Panc1 (cell line): ENCODE measurements at regions not wholly inside any gene's neighbourhood (a gene's known extent, or its start where the extent isn't known, plus 50 kb on each side); places are given as distances from the start of the nearest gene placed in this dataset.
"Not testable (repeated sequence)": the region's sequence is repeated elsewhere in the genome, so short reads cannot be mapped to it uniquely, and the experiment has no call there.

ENCODE experiments used
- ATAC-seq: fragments of 200-7000 bp; cut with Tn5 transposase; 2 replicates; pipeline ENCODE4 v1.9.1; 2020; ENCODE audit warnings: mild to moderate bottlenecking, moderate library complexity
- BruUV-seq: library from RNA; stranded (reverse); fragments of 400-500 nt; replicated peaks from 2 replicates; lab custom pipeline; 2021; lab: Mats Ljungman, UMichigan
- CTCF ChIA-PET: fragments of 300-600 bp; sonication (Branson Sonifier 250); formaldehyde crosslinking; loops from one replicate; lab custom pipeline; 2022; ENCODE audit warnings: antibody characterized with exemption; lab: Charles Lee
- POLR2A ChIA-PET: fragments of 300-600 bp; sonication (Branson Sonifier 250); formaldehyde crosslinking; loops from one replicate; lab custom pipeline; 2022; ENCODE audit warnings: antibody characterized with exemption; lab: Charles Lee
- DNase-seq: peaks from one replicate; pipeline ENCODE4 v3.0.0-alpha.2; 2010; ENCODE audit warnings: low read depth, low spot score
- H3K27ac ChIP-seq: 2 replicates; pipeline ENCODE4 v1.5.1; 2011; ENCODE audit warnings: mild to moderate bottlenecking, low read length, inconsistent platforms
- H3K27me3 ChIP-seq: fragments of 200-500 bp; sonication (Bioruptor generic); 2 replicates; pipeline ENCODE4 v1.6.0; 2014; ENCODE audit warnings: low read length, inconsistent platforms; ENCODE audit not compliant: control insufficient read depth, insufficient read depth
- H3K36me3 ChIP-seq: fragments of 200-500 bp; sonication (Bioruptor generic); 2 replicates; pipeline ENCODE4 v1.5.1; 2014; ENCODE audit warnings: inconsistent platforms, mild to moderate bottlenecking, low read length, moderate library complexity; ENCODE audit not compliant: control insufficient read depth, insufficient read depth
- H3K4me1 ChIP-seq: 2 replicates; pipeline ENCODE4 v1.5.1; 2011; ENCODE audit warnings: inconsistent platforms, mild to moderate bottlenecking, low read length, moderate library complexity; ENCODE audit not compliant: control insufficient read depth, insufficient read depth
- H3K4me3 ChIP-seq, 2 experiments: 2 replicates each; pipeline ENCODE4 v1.5.1; 2011 to 2012; ENCODE audit warnings: low read depth in 2 of 2, low read length in 2 of 2, mild to moderate bottlenecking in 2 of 2, inconsistent platforms in 1 of 2, moderate library complexity in 1 of 2
- H3K9me3 ChIP-seq: fragments of 200-500 bp; sonication (Bioruptor generic); 2 replicates; pipeline ENCODE4 v1.5.1; 2014; ENCODE audit warnings: low read depth, mild to moderate bottlenecking, inconsistent platforms, low read length, moderate library complexity; ENCODE audit not compliant: control insufficient read depth, insufficient read depth
- CTCF ChIP-seq: fragments of 450-650 bp; IDR thresholded peaks from 2 replicates; pipeline ENCODE4 v1.5.1; 2017; ENCODE audit warnings: mild to moderate bottlenecking
- POLR2AphosphoS5 ChIP-seq: IDR thresholded peaks from 2 replicates; pipeline ENCODE4 v1.6.1; 2012; ENCODE audit warnings: mild to moderate bottlenecking, low read depth, low read length, moderate library complexity
- REST ChIP-seq, 2 experiments: IDR thresholded peaks; 2 replicates each; pipeline ENCODE4 v1.6.1; 2011 to 2012; ENCODE audit warnings: low read depth in 2 of 2, control low read depth in 1 of 2, low read length in 1 of 2, mild to moderate bottlenecking in 1 of 2, moderate library complexity in 1 of 2; ENCODE audit not compliant: insufficient read depth in 1 of 2
- SIN3A ChIP-seq: IDR thresholded peaks from 2 replicates; pipeline ENCODE4 v1.6.1; 2012; ENCODE audit warnings: low read depth, mild to moderate bottlenecking, low read length, moderate library complexity, borderline replicate concordance; ENCODE audit not compliant: insufficient read depth
- TCF7L2 ChIP-seq: IDR thresholded peaks from 2 replicates; pipeline ENCODE4 v1.6.1; 2011; ENCODE audit warnings: mild to moderate bottlenecking, low read depth, low read length, inconsistent platforms
- in situ Hi-C: cut with HindIII; loops from 2 replicates; pipeline ENCODE4 v1.10.0; 2016; ENCODE audit warnings: low sequenced_read_pairs, low pct_unique_long_range_greater_than_20kb
- intact Hi-C: fragments of 100-400 bp; cut with micrococcal nuclease; formaldehyde crosslinking; loops from one replicate; pipeline ENCODE4 v1.10.0; 2022; ENCODE audit not compliant: unreplicated experiment

GRCh38 chr13:90494849-90495248 is 852.6 kb upstream of the MIR17HG start:
- H3K27ac ChIP-seq, intact Hi-C loops, H3K4me3 ChIP-seq, CTCF ChIA-PET, DNase-seq, BruUV-seq, H3K9me3 ChIP-seq, ATAC-seq, H3K27me3 ChIP-seq, in situ Hi-C loops, POLR2A ChIA-PET, H3K4me1 ChIP-seq, H3K36me3 ChIP-seq: not testable (repeated sequence)

GRCh38 chr13:90498096-90498495 is 849.4 kb upstream of the MIR17HG start:
- Histone ChIP-seq H3K36me3 (no peaks in the 10 kb centered on the region), H3K27ac (no peak overlapping the region), H3K4me1 (no peaks in the 10 kb centered on the region), H3K4me3 (no peak overlapping the region), H3K27me3 (no peaks in the 10 kb centered on the region), H3K9me3 (no peaks in the 10 kb centered on the region)
- no peak for TF ChIP-seq TCF7L2
- no peak for TF ChIP-seq REST (IDR thresholded peaks at IDR 0.05; ENCODE audit: insufficient read depth in 1 of 2, low read depth in 2 of 2, low read length in 1 of 2)
- TF ChIP-seq CTCF = no peak
- no peak for TF ChIP-seq POLR2AphosphoS5
- TF ChIP-seq SIN3A = no peak
- in situ Hi-C loops = no loop called here
- no TSS peak for BruUV-seq
- ChIA-PET POLR2A (no interaction called here), CTCF (no interaction called here)
- no peak for DNase-seq
- intact Hi-C loops = no loop called here
- no peak for ATAC-seq

- no peaks in the 10 kb centered on the region for H3K9me3 ChIP-seq
- intact Hi-C loops (no loop called here), in situ Hi-C loops (no loop called here)
- BruUV-seq = no TSS peak
- no peak for DNase-seq
- H3K27ac ChIP-seq = no peak overlapping the region
- ATAC-seq = no peak
- TF ChIP-seq TCF7L2 = no peak
- TF ChIP-seq REST (IDR thresholded peaks at IDR 0.05; ENCODE audit: insufficient read depth in 1 of 2, low read depth in 2 of 2, low read length in 1 of 2) = no peak
- TF ChIP-seq SIN3A = no peak
- no peak for TF ChIP-seq CTCF
- ChIA-PET CTCF (no interaction called here), POLR2A (no interaction called here)
- no peaks in the 10 kb centered on the region for H3K27me3 ChIP-seq
- H3K4me1 ChIP-seq = no peaks in the 10 kb centered on the region
- no peak overlapping the region for H3K4me3 ChIP-seq
- no peaks in the 10 kb centered on the region for H3K36me3 ChIP-seq
Observed at GRCh38 chr13:90498816-90499215, 848.7 kb upstream of the MIR17HG start.
